ENCODE measurements at regions not wholly inside any gene's neighbourhood (a gene's known extent, or its start where the extent isn't known, plus 50 kb on each side); places are given as distances from the start of the nearest gene placed in this dataset.

- TF ChIP-seq, protein P1, sequence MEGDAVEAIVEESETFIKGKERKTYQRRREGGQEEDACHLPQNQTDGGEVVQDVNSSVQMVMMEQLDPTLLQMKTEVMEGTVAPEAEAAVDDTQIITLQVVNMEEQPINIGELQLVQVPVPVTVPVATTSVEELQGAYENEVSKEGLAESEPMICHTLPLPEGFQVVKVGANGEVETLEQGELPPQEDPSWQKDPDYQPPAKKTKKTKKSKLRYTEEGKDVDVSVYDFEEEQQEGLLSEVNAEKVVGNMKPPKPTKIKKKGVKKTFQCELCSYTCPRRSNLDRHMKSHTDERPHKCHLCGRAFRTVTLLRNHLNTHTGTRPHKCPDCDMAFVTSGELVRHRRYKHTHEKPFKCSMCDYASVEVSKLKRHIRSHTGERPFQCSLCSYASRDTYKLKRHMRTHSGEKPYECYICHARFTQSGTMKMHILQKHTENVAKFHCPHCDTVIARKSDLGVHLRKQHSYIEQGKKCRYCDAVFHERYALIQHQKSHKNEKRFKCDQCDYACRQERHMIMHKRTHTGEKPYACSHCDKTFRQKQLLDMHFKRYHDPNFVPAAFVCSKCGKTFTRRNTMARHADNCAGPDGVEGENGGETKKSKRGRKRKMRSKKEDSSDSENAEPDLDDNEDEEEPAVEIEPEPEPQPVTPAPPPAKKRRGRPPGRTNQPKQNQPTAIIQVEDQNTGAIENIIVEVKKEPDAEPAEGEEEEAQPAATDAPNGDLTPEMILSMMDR (IDR thresholded peaks at IDR 0.05; ENCODE audit: insufficient read depth, low read length) = no peak
- TF ChIP-seq REST (IDR thresholded peaks at IDR 0.05; ENCODE audit: insufficient replicate concordance, low read depth) (no peak), POLR2AphosphoS5 (IDR thresholded peaks at IDR 0.05; ENCODE audit: low read depth) (no peak), GABPA (IDR thresholded peaks at IDR 0.05; ENCODE audit: low read depth) (no peak)
Measured at GRCh38 chr3:40627095-40627494, 102.3 kb downstream of the ZNF621 start.
